Heart left ventricle (tissue), 16 donors: ENCODE measurements at regions not wholly inside any gene's neighbourhood (a gene's known extent, or its start where the extent isn't known, plus 50 kb on each side); places are given as distances from the start of the nearest gene placed in this dataset.
"Not testable (repeated sequence)": the region's sequence is repeated elsewhere in the genome, so short reads cannot be mapped to it uniquely, and the experiment has no call there.

Experiments
- ATAC-seq, 4 donors: fragments of 200-7000 bp; cut with Tn5 transposase; one replicate each; pipeline ENCODE4 v1.9.1; 2020 to 2022; ENCODE audit warnings: moderate library complexity in 4 of 4, mild to moderate bottlenecking in 3 of 4, moderate number of reproducible peaks in 1 of 4
- DNase-seq, 5 donors: peaks; one replicate each; pipeline ENCODE4 v3.0.0-alpha.2; 2020
- H3K27ac ChIP-seq, 12 donors: fragments of 200-600 bp; sonication (generic) in 4 of 12; one replicate each; pipeline versions ENCODE4 v1.5.0 to v1.8.0; 2016 to 2022; ENCODE audit warnings: mild to moderate bottlenecking in 2 of 12
- H3K27me3 ChIP-seq, 9 donors: fragments of 200-600 bp; sonication (generic) in 2 of 9; one replicate each; pipeline versions ENCODE4 v1.5.1 to v1.8.0; 2016 to 2022; ENCODE audit warnings: mild to moderate bottlenecking in 3 of 9
- H3K36me3 ChIP-seq, 9 donors: fragments of 200-600 bp; sonication (generic) in 2 of 9; one replicate each; pipeline versions ENCODE4 v1.5.0 to v1.8.0; 2018 to 2022; ENCODE audit warnings: mild to moderate bottlenecking in 2 of 9
- H3K4me1 ChIP-seq, 12 donors: fragments of 200-600 bp; sonication (generic) in 4 of 12; one replicate each; pipeline versions ENCODE4 v1.5.0 to v1.8.0; 2016 to 2022; ENCODE audit warnings: mild to moderate bottlenecking in 3 of 12
- H3K4me3 ChIP-seq, 12 donors: fragments of 200-600 bp; sonication (generic) in 4 of 12; one replicate each; pipeline versions ENCODE4 v1.5.0 to v1.8.0; 2017 to 2022; ENCODE audit warnings: mild to moderate bottlenecking in 9 of 12, moderate library complexity in 4 of 12
- H3K9me3 ChIP-seq, 12 donors: fragments of 200-600 bp; sonication (generic) in 4 of 12; one replicate each; pipeline versions ENCODE4 v1.5.0 to v1.8.0; 2016 to 2022; ENCODE audit warnings: mild to moderate bottlenecking in 1 of 12
- CTCF ChIP-seq, 12 donors: fragments of 200-600 bp; sonication (generic) in 4 of 12; IDR thresholded peaks; one replicate each; pipeline versions ENCODE4 v1.5.0 to v1.8.0; 2018 to 2022; ENCODE audit warnings: antibody characterized with exemption in 12 of 12, mild to moderate bottlenecking in 5 of 12
- POLR2A ChIP-seq, 2 donors: fragments of 450-650 bp; IDR thresholded peaks; one replicate each; pipeline ENCODE4 v1.6.1; 2017; ENCODE audit warnings: antibody characterized with exemption in 2 of 2, mild to moderate bottlenecking in 2 of 2, moderate library complexity in 2 of 2
- WGBS, 4 donors: extraction: QIAGEN DNeasy Blood & Tissue Kit in 2 of 4; methylation state at CpG; one replicate each; pipeline versions ENCODE4 v1.1.5 to v1.1.7; 2013 to 2018; 5-methylcytosine and 5-hydroxymethylcytosine counted together
- intact Hi-C, 10 donors: fragments of 100-400 bp; cut with DNase I; formaldehyde crosslinking; loops; one replicate each; pipeline versions ENCODE4 v1.11.1 to v1.14.2; 2022
- donor health status: ischemic (EF 13 %, LVEDD 7.1; RV severe dilation, severe dysfunction).
- donor health status: healthy with polysubstance abuse.
- donor health status: DM: no; HTN: yes; CAD: no.
- donor health status: DM: no; HTN: no; CAD: no.
- donor health status: ischemic (EF 25% LVEDD 6.9; RV normal size, moderate dysfunction).
- donor health status: ischemic (EF 25% LVEDD 5.7; RV mildly dilated, moderate dysfunction).
- donor health status: healthy.
- donor health status: DM: yes; HTN: yes; CAD: no.
- donor health status: ischemic (EF 35%, LVEDD 5.7; RV mildly dilated, moderate dysfunction).
- donor health status: nonischemic (EF 11% LVEDD 7.7; RV severe dilation, severe dysfunction).
- donor health status: DM: yes; HTN: yes; CAD: no.
- donor health status: PGD.
- donor health status: ischemic (EF 29% LVEDD 5.4; RV normal size, mild dysfunction).
- donor health status: nonischemic (EF 23%, LVEDD 6.1; RV moderate dilation, normal function).

GRCh38 chr18:14947482-14948162 lies 199.7 kb downstream of the ANKRD30B start:
- 68 to 80% (median 72%) methylated on average over 8 of the region's 8 CpGs for WGBS, 4 donors
- ATAC-seq, result no peak

GRCh38 chr18:14948163-14948540 lies 200.2 kb downstream of the ANKRD30B start:
- 25 to 44% (median 40%) methylated on average over 3 of the region's 3 CpGs for WGBS, 4 donors
- no peak overlapping the region for H3K4me3 ChIP-seq
- TF ChIP-seq POLR2A (IDR thresholded peaks at IDR 0.05) (no peak), CTCF (IDR thresholded peaks at IDR 0.05) (no peak)

More at GRCh38 chr18:14947482-14948162, 199.7 kb downstream of the ANKRD30B start:
- no peak overlapping the region for H3K4me3 ChIP-seq
- H3K36me3 ChIP-seq, result no peaks in the 10 kb centered on the region
- no peak for DNase-seq
- H3K4me1 ChIP-seq, result no peaks in the 10 kb centered on the region
- intact Hi-C loops, result no loop called here
- no peak overlapping the region for H3K27ac ChIP-seq
- peaks cover 0 to 3% (median 0%) of the 10 kb centered on the region in 9 donors for H3K27me3 ChIP-seq
- TF ChIP-seq POLR2A (IDR thresholded peaks at IDR 0.05) (no peak), CTCF (IDR thresholded peaks at IDR 0.05) (no peak)
- no peaks in the 10 kb centered on the region for H3K9me3 ChIP-seq

GRCh38 chr18:14949800-14950664 lies 202.1 kb downstream of the ANKRD30B start:
- Histone ChIP-seq H3K27me3 (peaks cover 0 to 3% (median 0%) of the 10 kb centered on the region in 9 donors), H3K4me3 (no peak overlapping the region), H3K27ac (no peak overlapping the region), H3K4me1 (no peaks in the 10 kb centered on the region), H3K36me3 (no peaks in the 10 kb centered on the region), H3K9me3 (peaks cover 0 to 7% (median 2%) of the 10 kb centered on the region in 12 donors)
- no peak for TF ChIP-seq POLR2A (IDR thresholded peaks at IDR 0.05)
- TF ChIP-seq CTCF (IDR thresholded peaks at IDR 0.05), result no peak
- no peak for DNase-seq
- intact Hi-C loops, result no loop called here
- ATAC-seq, result no peak
- 54 to 65% (median 60%) methylated on average over 9 of the region's 9 CpGs for WGBS, 4 donors

More at GRCh38 chr18:14948163-14948540, 200.2 kb downstream of the ANKRD30B start:
- no peak for ATAC-seq
- intact Hi-C loops, result no loop called here
- Histone ChIP-seq H3K4me1 (no peaks in the 10 kb centered on the region), H3K27me3 (peaks cover 0 to 3% (median 0%) of the 10 kb centered on the region in 9 donors), H3K9me3 (no peaks in the 10 kb centered on the region), H3K27ac (no peak overlapping the region), H3K36me3 (no peaks in the 10 kb centered on the region)
- DNase-seq, result no peak

GRCh38 chr18:14952444-14953077 lies 204.6 kb downstream of the ANKRD30B start:
- DNase-seq, H3K27ac ChIP-seq, H3K36me3 ChIP-seq, intact Hi-C loops, H3K4me3 ChIP-seq, H3K27me3 ChIP-seq, H3K4me1 ChIP-seq, ATAC-seq: not testable (repeated sequence)
- peaks cover 0 to 18% (median 7%) of the 10 kb centered on the region in 12 donors for H3K9me3 ChIP-seq
- 67 to 74% (median 72%) methylated on average over 2 of the region's 2 CpGs for WGBS, 4 donors
